IPS DF 6.9 (cell line): ENCODE measurements at regions not wholly inside any gene's neighbourhood (a gene's known extent, or its start where the extent isn't known, plus 50 kb on each side); places are given as distances from the start of the nearest gene placed in this dataset.

ENCODE experiments used
- DNase-seq: peaks from one replicate; pipeline ENCODE4 v3.0.0-alpha.2; 2013; ENCODE audit warnings: low read depth, low spot score
- H3K27ac ChIP-seq: one replicate; pipeline ENCODE4 v1.5.1; 2013; ENCODE audit warnings: low read length, control low read depth
- H3K27me3 ChIP-seq: 2 replicates; pipeline ENCODE4 v1.6.1; 2013; ENCODE audit warnings: mild to moderate bottlenecking, low read length; ENCODE audit not compliant: control insufficient read depth, insufficient read depth
- H3K36me3 ChIP-seq: 2 replicates; pipeline ENCODE4 v1.6.1; 2013; ENCODE audit warnings: low read length; ENCODE audit not compliant: control insufficient read depth, insufficient read depth
- H3K4me1 ChIP-seq: 2 replicates; pipeline ENCODE4 v1.6.1; 2013; ENCODE audit warnings: low read length; ENCODE audit not compliant: control insufficient read depth, insufficient read depth
- H3K4me3 ChIP-seq: 2 replicates; pipeline ENCODE4 v1.5.1; 2013; ENCODE audit warnings: mild to moderate bottlenecking, low read length
- H3K9me3 ChIP-seq: 2 replicates; pipeline ENCODE4 v1.6.1; 2013; ENCODE audit warnings: low read length, inconsistent platforms; ENCODE audit not compliant: control insufficient read depth, insufficient read depth
- WGBS: extraction: QIAGEN DNeasy Blood & Tissue Kit; methylation state at CpG from one replicate; pipeline ENCODE4 v1.1.7; 2013; ENCODE audit warnings: mixed read lengths, missing lambda C conversion rate; ENCODE audit not compliant: insufficient read length, insufficient coverage; 5-methylcytosine and 5-hydroxymethylcytosine counted together

DNA sequence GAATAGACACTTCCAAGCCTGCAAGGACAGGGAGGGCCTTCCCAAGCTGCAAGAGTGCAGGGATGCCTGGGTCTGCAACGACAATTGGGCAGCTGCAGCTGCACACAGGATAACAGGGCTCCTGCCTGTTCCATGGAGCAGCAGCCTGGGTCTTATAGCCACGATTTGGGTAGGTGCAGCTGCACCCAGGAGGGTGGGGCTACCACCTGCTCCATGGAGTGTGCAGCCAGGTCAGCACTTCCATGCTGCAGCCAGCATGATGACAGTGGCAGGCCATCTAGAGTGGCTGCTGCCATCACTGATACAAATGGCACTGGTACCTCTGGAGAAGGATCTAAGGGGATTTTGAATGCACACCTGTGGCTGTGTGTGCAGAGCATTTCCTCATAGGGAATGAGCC lies 528.5 kb downstream of the DSC3 start:
- H3K4me3 ChIP-seq, result no peak overlapping the region
- no peaks in the 10 kb centered on the region for H3K9me3 ChIP-seq
- no peaks in the 10 kb centered on the region for H3K27me3 ChIP-seq
- DNase-seq, result no peak
- H3K4me1 ChIP-seq, result no peaks in the 10 kb centered on the region
- no peak overlapping the region for H3K27ac ChIP-seq
- no CpG with 5 or more reads among the region's 2 CpGs for WGBS
- H3K36me3 ChIP-seq, result no peaks in the 10 kb centered on the region

DNA sequence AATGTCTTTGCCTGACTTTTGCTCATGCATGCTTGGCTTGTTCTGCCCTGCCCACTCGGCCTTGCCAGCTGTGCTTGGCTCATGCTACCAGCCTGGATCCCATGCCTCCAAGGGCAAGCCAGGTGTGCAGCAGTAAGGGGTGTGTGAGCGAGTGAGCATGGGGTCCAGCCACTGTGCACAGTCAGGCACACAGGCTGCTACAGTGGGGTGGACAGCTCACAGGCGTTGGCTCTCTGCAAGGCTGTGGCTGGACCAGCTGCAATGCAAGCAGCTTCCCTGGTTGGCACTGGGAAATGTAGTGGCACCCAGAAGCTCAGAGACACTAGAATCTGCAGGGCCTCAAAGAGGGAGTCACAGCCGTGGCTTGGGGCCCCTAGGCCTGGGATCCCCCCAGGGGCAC lies 529.7 kb downstream of the DSC3 start:
- no peaks in the 10 kb centered on the region for H3K9me3 ChIP-seq
- H3K36me3 ChIP-seq, result no peaks in the 10 kb centered on the region
- H3K4me3 ChIP-seq, result no peak overlapping the region
- H3K27ac ChIP-seq, result no peak overlapping the region
- no peaks in the 10 kb centered on the region for H3K4me1 ChIP-seq
- no peak for DNase-seq
- H3K27me3 ChIP-seq, result no peaks in the 10 kb centered on the region
- no CpG with 5 or more reads among the region's 4 CpGs for WGBS

DNA sequence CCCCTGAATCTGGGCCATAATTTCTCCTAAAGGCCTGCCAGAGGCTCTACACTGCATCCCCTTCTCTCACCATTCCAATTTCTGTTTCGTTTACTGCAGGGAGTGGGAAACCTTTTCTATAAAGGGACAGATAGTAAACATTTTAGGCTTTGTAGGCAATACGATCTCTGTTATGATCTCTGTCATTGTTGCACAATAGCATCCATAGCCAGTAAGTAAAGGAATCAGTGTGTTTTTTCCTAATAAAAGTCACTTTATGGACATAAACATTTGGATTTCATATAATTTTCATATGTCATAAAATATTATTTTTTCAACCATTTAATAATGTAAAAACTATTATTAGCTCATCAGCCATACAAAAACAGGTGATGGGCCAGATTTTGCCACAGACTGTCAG lies 531.7 kb downstream of the DSC3 start:
- Histone ChIP-seq H3K9me3 (no peaks in the 10 kb centered on the region), H3K4me3 (no peak overlapping the region), H3K27ac (no peak overlapping the region), H3K27me3 (no peaks in the 10 kb centered on the region), H3K4me1 (no peaks in the 10 kb centered on the region), H3K36me3 (no peaks in the 10 kb centered on the region)
- DNase-seq, result no peak
- no CpG with 5 or more reads among the region's 2 CpGs for WGBS

DNA sequence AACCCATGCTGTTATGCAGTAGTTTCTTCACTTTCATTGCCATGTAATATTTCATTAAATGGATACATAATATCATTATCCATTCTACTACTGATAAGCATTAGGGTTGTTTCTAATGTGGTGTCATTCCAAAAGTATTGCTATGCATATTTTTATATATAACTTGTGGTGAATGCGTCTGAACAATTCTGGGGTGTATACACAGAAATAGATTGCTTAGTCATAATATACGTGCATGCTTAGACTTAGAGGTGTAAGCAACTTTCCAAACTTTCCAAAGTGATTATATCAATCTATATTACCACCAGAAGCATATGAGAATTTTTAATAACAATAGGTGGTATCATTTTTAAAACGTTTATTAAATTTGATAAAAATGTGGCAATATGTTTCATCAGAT lies 540.9 kb downstream of the DSC3 start:
- no CpG with 5 or more reads among the region's 3 CpGs for WGBS
- no peaks in the 10 kb centered on the region for H3K4me1 ChIP-seq
- H3K9me3 ChIP-seq, result no peaks in the 10 kb centered on the region
- H3K27me3 ChIP-seq, result no peaks in the 10 kb centered on the region
- H3K4me3 ChIP-seq, result no peak overlapping the region
- H3K27ac ChIP-seq, result no peak overlapping the region
- H3K36me3 ChIP-seq, result no peaks in the 10 kb centered on the region
- DNase-seq, result no peak

DNA sequence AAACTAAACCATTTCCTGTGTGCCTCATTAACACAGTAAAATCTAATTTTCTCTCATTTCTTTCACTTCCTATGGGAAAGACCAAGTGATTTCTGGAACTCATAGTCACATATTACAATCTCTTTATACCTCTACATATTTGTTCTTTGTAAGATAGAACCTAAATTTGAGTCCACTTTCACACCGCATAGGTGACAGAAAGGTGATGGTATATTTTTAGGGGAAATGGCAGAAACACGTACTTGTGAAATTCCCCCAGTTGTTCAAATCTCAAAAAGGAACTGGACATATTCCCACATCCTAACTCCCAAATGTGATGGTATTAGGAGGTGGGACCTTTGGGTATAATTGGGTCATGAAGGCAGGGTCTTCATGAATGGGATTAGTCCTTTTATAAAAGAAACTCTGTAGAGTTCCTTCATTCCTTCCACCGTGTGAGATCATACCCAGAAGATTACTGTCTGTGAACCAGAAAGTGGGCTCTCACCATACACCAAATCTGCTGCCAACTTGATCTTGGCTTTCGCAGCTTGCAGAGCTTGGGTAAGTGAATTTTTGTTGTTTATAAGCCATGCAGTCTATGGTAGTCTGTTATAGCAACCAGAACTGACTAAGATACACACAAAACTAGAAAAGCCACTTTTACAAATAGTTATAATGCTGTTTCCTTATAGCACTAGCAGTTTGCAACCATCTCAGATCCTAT lies 542.1 kb downstream of the DSC3 start:
- H3K27me3 ChIP-seq, result no peaks in the 10 kb centered on the region
- H3K4me1 ChIP-seq, result no peaks in the 10 kb centered on the region

DNA sequence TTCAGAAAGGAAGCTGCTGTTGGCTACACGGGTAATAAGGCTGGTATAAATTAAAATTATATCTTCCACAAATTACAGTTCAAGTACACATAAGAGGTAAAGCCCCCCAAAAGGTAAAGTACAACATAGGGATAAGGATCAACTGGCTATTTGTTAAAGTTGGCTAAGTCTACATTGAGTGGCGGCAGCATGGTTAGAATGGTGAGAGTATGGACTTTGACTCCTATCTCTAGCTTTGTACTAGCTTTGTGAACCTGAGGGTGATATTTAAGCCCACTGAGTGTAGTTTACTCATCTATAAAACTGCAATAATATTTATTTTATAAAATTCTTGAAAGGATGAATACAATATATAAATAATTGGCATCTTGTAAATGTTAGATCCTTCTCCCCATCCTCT lies 542.8 kb downstream of the DSC3 start:
- DNase-seq, result no peak
- Histone ChIP-seq H3K27ac (no peak overlapping the region), H3K4me3 (no peak overlapping the region), H3K4me1 (no peaks in the 10 kb centered on the region), H3K27me3 (no peaks in the 10 kb centered on the region), H3K9me3 (no peaks in the 10 kb centered on the region), H3K36me3 (no peaks in the 10 kb centered on the region)
- no CpG with 5 or more reads among the region's 2 CpGs for WGBS

More for the DNA sequence above, 542.1 kb downstream of the DSC3 start:
- Histone ChIP-seq H3K9me3 (no peaks in the 10 kb centered on the region), H3K4me3 (no peak overlapping the region), H3K27ac (no peak overlapping the region), H3K36me3 (no peaks in the 10 kb centered on the region)
- DNase-seq, result no peak
- WGBS, result no CpG with 5 or more reads among the region's 4 CpGs

DNA sequence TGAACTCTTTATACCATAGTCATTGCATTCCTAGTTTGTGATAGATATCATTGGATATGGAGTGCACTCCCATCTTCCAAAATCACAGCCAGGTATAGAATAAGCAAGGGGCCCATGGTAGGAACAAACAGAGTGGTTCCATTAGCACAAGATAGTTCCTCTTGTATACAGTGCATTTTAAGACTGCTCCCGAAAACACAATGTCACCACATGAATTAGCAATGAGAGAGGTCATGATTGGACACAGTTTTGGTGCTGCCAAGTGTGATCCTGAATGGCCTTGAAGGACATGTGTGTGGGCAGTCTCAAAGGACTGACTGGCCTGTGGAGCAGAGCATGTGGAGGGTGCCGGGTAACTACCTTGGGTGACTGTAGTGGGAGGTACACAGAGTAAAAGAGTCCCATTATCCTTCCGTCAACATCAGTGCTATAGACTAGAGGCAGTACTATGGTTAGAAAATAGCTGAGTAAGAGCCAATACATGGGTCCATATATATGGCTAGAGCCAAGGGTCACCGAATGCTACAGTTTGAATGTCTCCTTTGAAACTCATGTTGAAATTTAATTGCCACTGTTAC lies 549.9 kb downstream of the DSC3 start:
- H3K36me3 ChIP-seq, result no peaks in the 10 kb centered on the region
- no peak overlapping the region for H3K4me3 ChIP-seq
- DNase-seq, result no peak
- WGBS, result no CpG with 5 or more reads among the region's 4 CpGs
- H3K27ac ChIP-seq, result no peak overlapping the region
- no peaks in the 10 kb centered on the region for H3K27me3 ChIP-seq
- H3K4me1 ChIP-seq, result no peaks in the 10 kb centered on the region
- no peaks in the 10 kb centered on the region for H3K9me3 ChIP-seq

DNA sequence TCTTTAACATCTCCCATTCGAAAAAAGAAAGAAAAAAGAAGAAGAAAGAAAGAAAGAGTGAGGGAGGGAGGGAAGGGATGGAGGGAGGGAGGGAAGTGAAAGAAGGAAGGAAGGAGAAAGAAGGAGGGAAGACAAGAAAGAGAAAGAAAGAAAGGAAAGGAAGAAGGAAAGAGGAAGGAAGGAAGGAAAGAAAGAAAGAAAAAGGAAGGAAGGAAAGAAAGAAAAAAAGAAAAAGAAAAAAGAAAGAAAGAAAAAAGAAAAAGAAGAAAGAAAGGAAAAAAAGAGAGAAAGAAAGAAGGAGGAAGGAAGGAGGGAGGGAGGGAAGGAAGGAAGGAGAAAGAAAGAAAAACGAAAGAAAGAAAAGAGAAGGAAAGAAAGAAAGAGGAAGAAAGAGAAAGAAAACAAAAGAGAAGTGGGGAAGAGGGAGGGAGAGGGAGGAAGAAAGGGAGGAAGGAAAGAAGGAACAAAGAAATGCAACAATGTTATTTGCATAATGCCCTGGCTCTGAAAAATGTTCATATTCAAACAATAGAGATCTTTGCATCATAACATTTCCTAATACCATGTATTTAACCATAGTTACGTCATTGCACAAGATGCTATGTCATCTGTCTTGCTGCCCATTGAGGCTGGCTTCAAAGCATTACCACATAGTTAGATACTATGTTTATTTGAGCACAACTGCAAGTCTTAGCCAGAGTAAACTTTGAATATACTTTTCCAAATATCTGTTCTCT lies 550.6 kb downstream of the DSC3 start:
- Histone ChIP-seq H3K36me3 (no peaks in the 10 kb centered on the region), H3K27me3 (no peaks in the 10 kb centered on the region), H3K4me1 (no peaks in the 10 kb centered on the region)

DNA sequence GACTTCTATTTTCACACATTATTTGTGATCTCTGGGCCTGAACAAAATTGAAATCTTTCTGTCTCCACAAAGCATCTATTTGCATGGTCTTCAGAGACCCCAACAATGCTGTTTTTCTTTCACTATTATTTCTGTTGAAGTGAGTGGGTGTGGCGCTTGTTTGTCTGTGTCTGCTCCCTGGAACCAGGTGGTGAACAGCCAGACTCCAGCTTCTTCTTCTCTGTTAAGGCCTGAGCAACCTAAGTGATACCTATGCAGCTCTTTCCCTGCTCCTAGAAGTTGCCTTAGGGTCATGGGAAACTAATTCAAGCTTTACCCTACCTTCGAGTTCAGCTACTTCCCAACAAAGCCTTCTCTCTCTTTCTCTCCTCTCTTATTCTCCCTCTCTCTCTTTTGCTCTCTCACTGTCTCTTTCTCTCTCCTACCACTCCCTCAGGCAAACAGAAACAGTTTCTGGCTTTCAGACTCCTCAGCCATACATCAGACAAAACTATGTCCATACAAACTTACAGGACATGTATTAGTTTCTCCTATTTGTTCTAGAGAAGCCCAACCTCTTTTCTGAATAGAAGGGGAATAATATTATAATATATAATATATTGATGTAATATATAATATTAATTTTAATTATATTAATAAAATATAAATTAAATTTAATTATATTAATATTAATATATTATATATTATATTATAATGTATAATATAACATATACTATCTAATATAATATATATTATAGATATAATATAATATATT lies 552.5 kb downstream of the DSC3 start:
- no peak for DNase-seq

More for the DNA sequence above, 550.6 kb downstream of the DSC3 start:
- no peak overlapping the region for H3K27ac ChIP-seq
- H3K4me3 ChIP-seq, result no peak overlapping the region
- no CpG with 5 or more reads among the region's 3 CpGs for WGBS
- no peaks in the 10 kb centered on the region for H3K9me3 ChIP-seq
- no peak for DNase-seq

DNA sequence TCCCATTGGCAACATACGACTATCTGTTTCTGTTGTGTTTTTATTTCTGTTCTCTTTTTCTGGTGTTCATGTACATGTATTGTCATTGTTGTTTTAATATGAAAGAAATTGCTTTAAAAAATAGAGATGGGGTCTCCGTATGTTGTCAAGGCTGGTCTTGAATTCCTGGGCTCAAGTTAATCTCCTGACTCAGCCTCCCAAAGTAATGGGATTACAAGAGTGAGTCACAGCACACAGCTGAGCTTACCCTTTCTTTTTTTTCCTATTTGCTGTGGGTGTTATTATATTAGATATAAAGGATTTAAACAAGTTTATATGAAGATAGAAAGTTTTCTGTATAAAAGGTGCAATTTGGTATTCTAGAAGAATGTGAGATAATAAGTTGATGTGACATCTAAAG lies 554.6 kb downstream of the DSC3 start:
- no CpG with 5 or more reads among the region's 2 CpGs for WGBS
- no peak overlapping the region for H3K4me3 ChIP-seq

More for the DNA sequence above, 552.5 kb downstream of the DSC3 start:
- no peaks in the 10 kb centered on the region for H3K36me3 ChIP-seq
- no CpG with 5 or more reads among the region's 2 CpGs for WGBS
- H3K27me3 ChIP-seq, result no peaks in the 10 kb centered on the region
- H3K4me3 ChIP-seq, result no peak overlapping the region
- H3K4me1 ChIP-seq, result no peaks in the 10 kb centered on the region
- no peaks in the 10 kb centered on the region for H3K9me3 ChIP-seq
- H3K27ac ChIP-seq, result no peak overlapping the region

More for the DNA sequence above, 554.6 kb downstream of the DSC3 start:
- no peaks in the 10 kb centered on the region for H3K27me3 ChIP-seq
- no peak overlapping the region for H3K27ac ChIP-seq
- H3K4me1 ChIP-seq, result no peaks in the 10 kb centered on the region
- DNase-seq, result no peak
- no peaks in the 10 kb centered on the region for H3K9me3 ChIP-seq
- no peaks in the 10 kb centered on the region for H3K36me3 ChIP-seq
